Duodenal mucosa (tissue), 2 donors: ENCODE measurements at regions not wholly inside any gene's neighbourhood (a gene's known extent, or its start where the extent isn't known, plus 50 kb on each side); places are given as distances from the start of the nearest gene placed in this dataset.

ENCODE experiments used
- H3K27ac ChIP-seq: one replicate; pipeline ENCODE4 v1.7.0; 2013; ENCODE audit warnings: low read depth, low read length
- H3K27me3 ChIP-seq, 2 donors: one replicate each; pipeline ENCODE4 v1.7.0; 2013; ENCODE audit warnings: low read length in 2 of 2, control low read depth in 1 of 2; ENCODE audit not compliant: insufficient read depth in 2 of 2, control insufficient read depth in 1 of 2
- H3K36me3 ChIP-seq, 2 donors: one replicate each; pipeline ENCODE4 v1.7.0; 2013; ENCODE audit warnings: low read length in 2 of 2, control low read depth in 1 of 2; ENCODE audit not compliant: insufficient read depth in 2 of 2, control insufficient read depth in 1 of 2
- H3K4me1 ChIP-seq, 2 donors: one replicate each; pipeline ENCODE4 v1.7.0; 2013; ENCODE audit warnings: low read length in 2 of 2, control low read depth in 1 of 2; ENCODE audit not compliant: insufficient read depth in 2 of 2, control insufficient read depth in 1 of 2
- H3K4me3 ChIP-seq, 2 donors: one replicate each; pipeline ENCODE4 v1.7.0; 2013; ENCODE audit warnings: low read length in 2 of 2, low read depth in 1 of 2
- H3K9ac ChIP-seq, 2 donors: one replicate each; pipeline ENCODE4 v1.7.0; 2013; ENCODE audit warnings: low read length in 2 of 2, low read depth in 1 of 2
- H3K9me3 ChIP-seq, 2 donors: one replicate each; pipeline ENCODE4 v1.7.0; 2013; ENCODE audit warnings: low read length in 2 of 2, control low read depth in 1 of 2; ENCODE audit not compliant: control insufficient read depth in 1 of 2

GRCh38 chr10:3946234-3947229, 161.5 kb upstream of the KLF6 start:
- no peak overlapping the region for H3K9ac ChIP-seq
- no peaks in the 10 kb centered on the region for H3K4me1 ChIP-seq
- H3K27me3 ChIP-seq = no peaks in the 10 kb centered on the region
- no peak overlapping the region for H3K4me3 ChIP-seq
- no peak overlapping the region for H3K27ac ChIP-seq
- H3K9me3 ChIP-seq = no peaks in the 10 kb centered on the region
- no peaks in the 10 kb centered on the region for H3K36me3 ChIP-seq

DNA sequence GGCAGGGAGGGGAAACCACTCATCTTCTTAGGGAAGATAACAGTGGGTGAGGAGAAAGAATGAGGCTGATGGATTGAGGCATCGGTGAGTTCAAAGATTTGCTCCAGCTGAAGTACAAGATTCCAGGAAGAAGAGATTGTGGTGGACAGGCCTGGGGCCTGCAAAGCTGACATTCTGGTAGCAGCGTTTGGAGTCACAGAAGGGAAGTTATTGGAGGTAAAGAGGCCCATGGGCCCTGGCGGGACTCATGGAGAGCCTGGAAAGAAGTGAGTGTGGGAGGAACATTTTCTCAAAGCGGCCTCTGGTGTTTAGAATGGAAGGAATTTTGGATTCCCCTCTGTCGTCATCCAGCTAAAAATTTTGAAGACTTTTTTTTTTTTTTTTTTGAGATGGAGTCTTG, 160.0 kb upstream of the KLF6 start:
- H3K36me3 ChIP-seq = no peaks in the 10 kb centered on the region
- H3K27ac ChIP-seq = no peak overlapping the region
- no peaks in the 10 kb centered on the region for H3K27me3 ChIP-seq

DNA sequence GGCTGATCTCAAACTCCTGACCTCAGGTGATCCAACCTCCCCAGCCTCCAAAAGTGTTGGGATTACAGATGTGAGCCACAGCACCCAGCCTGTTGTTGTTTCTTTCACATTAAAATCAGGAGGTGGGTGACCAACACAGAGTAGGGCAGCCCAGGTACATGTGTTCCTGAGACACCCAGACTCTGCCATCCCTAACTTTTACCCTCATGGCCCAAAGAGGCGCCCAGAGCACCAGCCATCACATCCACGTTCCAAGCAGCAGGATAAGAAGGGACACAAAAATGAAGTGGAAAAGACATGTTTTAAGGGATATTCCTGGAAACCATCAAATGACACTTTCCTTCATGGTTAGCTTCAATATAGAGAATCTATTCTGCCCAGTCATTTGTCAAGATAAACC, 159.6 kb upstream of the KLF6 start:
- H3K36me3 ChIP-seq = no peaks in the 10 kb centered on the region
- no peak overlapping the region for H3K9ac ChIP-seq
- H3K4me3 ChIP-seq = no peak overlapping the region
- no peaks in the 10 kb centered on the region for H3K4me1 ChIP-seq
- no peaks in the 10 kb centered on the region for H3K9me3 ChIP-seq
- no peak overlapping the region for H3K27ac ChIP-seq
- H3K27me3 ChIP-seq = no peaks in the 10 kb centered on the region

More for the DNA sequence above, 160.0 kb upstream of the KLF6 start:
- Histone ChIP-seq H3K4me3 (no peak overlapping the region), H3K4me1 (no peaks in the 10 kb centered on the region), H3K9me3 (no peaks in the 10 kb centered on the region), H3K9ac (no peak overlapping the region)

DNA sequence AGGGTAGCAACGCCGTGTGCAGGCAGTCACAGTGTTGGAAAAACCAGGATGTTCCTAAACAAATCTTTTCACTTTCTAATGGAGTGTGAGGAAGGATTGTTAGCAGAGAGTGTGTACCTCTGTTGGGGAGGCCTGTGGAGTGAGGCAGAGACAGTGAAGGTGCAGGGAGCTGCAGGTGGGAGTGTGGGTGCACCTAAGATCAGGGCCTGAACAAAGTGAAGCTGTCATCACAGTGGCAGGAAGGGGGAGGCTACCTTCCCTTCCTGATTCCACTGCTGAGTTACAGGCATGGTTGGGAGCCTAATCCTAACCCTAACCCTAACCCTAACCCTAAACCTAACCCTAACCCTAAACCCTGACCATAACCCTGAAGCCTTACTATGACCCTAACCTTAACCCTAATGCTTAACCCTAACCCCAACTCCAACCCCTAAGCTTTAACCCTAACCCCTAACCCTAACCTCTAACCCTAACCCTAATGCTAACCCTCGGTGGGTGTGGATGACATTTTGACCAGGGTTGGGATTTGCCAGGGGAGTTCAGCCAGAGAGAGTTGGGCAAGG, 158.8 kb upstream of the KLF6 start:
- H3K4me1 ChIP-seq = no peaks in the 10 kb centered on the region
- no peaks in the 10 kb centered on the region for H3K36me3 ChIP-seq
- no peaks in the 10 kb centered on the region for H3K27me3 ChIP-seq
- no peak overlapping the region for H3K4me3 ChIP-seq
- H3K9ac ChIP-seq = no peak overlapping the region
- no peaks in the 10 kb centered on the region for H3K9me3 ChIP-seq
- no peak overlapping the region for H3K27ac ChIP-seq

GRCh38 chr10:3942937-3943489, 158.0 kb upstream of the KLF6 start:
- H3K4me1 ChIP-seq = no peaks in the 10 kb centered on the region
- H3K9ac ChIP-seq = no peak overlapping the region
- no peaks in the 10 kb centered on the region for H3K9me3 ChIP-seq
- no peak overlapping the region for H3K4me3 ChIP-seq
- H3K27me3 ChIP-seq = no peaks in the 10 kb centered on the region
- no peaks in the 10 kb centered on the region for H3K36me3 ChIP-seq
- no peak overlapping the region for H3K27ac ChIP-seq

DNA sequence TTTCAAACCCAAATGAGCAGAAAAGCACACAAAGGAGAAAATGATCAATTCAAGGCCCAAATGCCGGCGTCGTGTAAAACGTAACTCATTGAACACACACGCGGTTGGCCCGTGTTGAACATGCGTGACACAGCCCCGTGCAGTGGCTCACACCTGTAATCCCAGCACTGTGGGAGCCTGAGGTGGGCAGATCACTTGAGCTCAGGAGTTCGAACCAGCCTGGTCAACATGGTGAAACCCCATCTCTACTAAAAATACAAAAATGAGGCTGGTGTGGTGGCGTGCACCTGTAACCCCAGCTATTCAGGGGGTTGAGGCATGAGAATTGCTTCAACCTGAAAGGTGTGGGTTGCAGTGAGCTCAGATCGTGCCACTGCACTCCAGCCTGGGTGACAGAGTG, 156.7 kb upstream of the KLF6 start:
- H3K27ac ChIP-seq = no peak overlapping the region
- H3K4me3 ChIP-seq = no peak overlapping the region
- H3K4me1 ChIP-seq = peaks cover 1 to 3% of the 10 kb centered on the region in 2 donors
- H3K36me3 ChIP-seq = no peaks in the 10 kb centered on the region
- H3K9me3 ChIP-seq = no peaks in the 10 kb centered on the region
- H3K27me3 ChIP-seq = no peaks in the 10 kb centered on the region
- H3K9ac ChIP-seq = no peak overlapping the region

DNA sequence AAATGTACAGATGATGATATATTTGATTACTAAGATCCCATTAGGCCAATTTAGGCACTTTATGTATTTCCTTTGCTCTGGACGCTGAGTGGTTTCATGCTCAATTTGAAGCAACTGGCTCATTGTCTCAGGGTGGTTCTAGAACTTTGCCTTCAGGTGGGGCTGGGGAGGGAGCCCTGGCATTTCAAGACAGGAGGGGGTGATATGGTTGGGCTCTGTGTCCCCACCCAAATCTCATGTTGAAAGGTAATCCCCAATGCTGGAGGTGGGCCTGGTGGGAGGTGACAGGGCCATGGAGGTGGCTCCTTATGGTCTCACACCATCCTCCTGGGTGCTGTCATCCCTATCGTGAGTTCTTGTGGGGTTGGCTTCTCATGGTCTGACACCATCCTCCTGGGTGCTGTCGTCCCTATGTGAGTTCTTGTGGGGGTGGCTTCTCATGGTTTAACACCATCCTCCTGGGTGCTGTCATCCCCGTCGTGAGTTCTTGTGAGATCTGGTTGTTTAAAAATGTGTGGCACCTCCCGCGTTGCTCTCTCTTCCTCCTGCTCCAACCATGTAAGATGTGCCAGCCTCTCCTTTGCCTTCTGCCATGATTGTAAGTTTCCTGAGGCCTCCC, 151.5 kb upstream of the KLF6 start:
- Histone ChIP-seq H3K4me1 (peaks cover 19 to 21% of the 10 kb centered on the region in 2 donors), H3K36me3 (no peaks in the 10 kb centered on the region), H3K9ac (peak overlapping the region in 1 of 2 donors; percentile 4), H3K9me3 (no peaks in the 10 kb centered on the region), H3K27me3 (no peaks in the 10 kb centered on the region), H3K27ac (peak overlapping the region; percentile 74), H3K4me3 (peak overlapping the region in 1 of 2 donors; percentile 42)

GRCh38 chr10:3935933-3936359, 150.9 kb upstream of the KLF6 start:
- peak overlapping the region; percentile 53 for H3K27ac ChIP-seq
- peak overlapping the region; percentile 4 to 41 for H3K9ac ChIP-seq
- peak overlapping the region in 1 of 2 donors; percentile 42 for H3K4me3 ChIP-seq
- H3K27me3 ChIP-seq = no peaks in the 10 kb centered on the region
- peaks cover 19 to 21% of the 10 kb centered on the region in 2 donors for H3K4me1 ChIP-seq
- no peaks in the 10 kb centered on the region for H3K36me3 ChIP-seq
- no peaks in the 10 kb centered on the region for H3K9me3 ChIP-seq

- Histone ChIP-seq H3K4me1 (peaks cover 19 to 21% of the 10 kb centered on the region in 2 donors), H3K27ac (peak overlapping the region; percentile 53), H3K27me3 (no peaks in the 10 kb centered on the region), H3K36me3 (no peaks in the 10 kb centered on the region), H3K9me3 (no peaks in the 10 kb centered on the region), H3K4me3 (peak overlapping the region in 1 of 2 donors; percentile 34), H3K9ac (peak overlapping the region in 1 of 2 donors; percentile 41)
These were observed 150.1 kb upstream of the KLF6 start for GRCh38 chr10:3935141-3935540.

- H3K9ac ChIP-seq = no peak overlapping the region
- no peaks in the 10 kb centered on the region for H3K27me3 ChIP-seq
- no peak overlapping the region for H3K27ac ChIP-seq
- no peaks in the 10 kb centered on the region for H3K36me3 ChIP-seq
- no peak overlapping the region for H3K4me3 ChIP-seq
- H3K4me1 ChIP-seq = peaks cover 19 to 21% of the 10 kb centered on the region in 2 donors
- no peaks in the 10 kb centered on the region for H3K9me3 ChIP-seq
These were observed 148.7 kb upstream of the KLF6 start for GRCh38 chr10:3933733-3934132.
